ENCODE measurements at regions not wholly inside any gene's neighbourhood (a gene's known extent, or its start where the extent isn't known, plus 50 kb on each side); places are given as distances from the start of the nearest gene placed in this dataset.

GRCh38 chr7:57211428-57212100 lies 79.3 kb upstream of the ZNF479 start:
- Histone ChIP-seq H3K27me3 (ENCODE audit: low read depth, low read length) (no peaks in the 10 kb centered on the region), H3K9ac (ENCODE audit: low read length) (no peak overlapping the region), H3K4me1 (ENCODE audit: low read length) (no peaks in the 10 kb centered on the region), H3K9me3 (ENCODE audit: insufficient read depth, low read length) (no peaks in the 10 kb centered on the region), H3K4me3 (ENCODE audit: low read length) (no peak overlapping the region), H3K4me2 (ENCODE audit: low read length) (no peak overlapping the region), H3K79me2 (ENCODE audit: low read length) (no peaks in the 10 kb centered on the region), H2AFZ (ENCODE audit: low read depth, low read length) (no peak overlapping the region), H3K27ac (ENCODE audit: low read length) (no peak overlapping the region), H4K20me1 (ENCODE audit: insufficient read depth, low read length) (no peaks in the 10 kb centered on the region), H3K36me3 (replicated peaks; ENCODE audit: low read depth, low read length) (no peaks in the 10 kb centered on the region)
- no peak for TF ChIP-seq EZH2phosphoT487 (IDR thresholded peaks at IDR 0.05; ENCODE audit: low read depth)
- no peak for TF ChIP-seq CTCF (IDR thresholded peaks at IDR 0.05; ENCODE audit: low read depth, low read length)

- Histone ChIP-seq H3K9me3 (ENCODE audit: insufficient read depth, low read length) (no peaks in the 10 kb centered on the region), H3K4me1 (ENCODE audit: low read length) (no peaks in the 10 kb centered on the region), H4K20me1 (ENCODE audit: insufficient read depth, low read length) (no peaks in the 10 kb centered on the region), H3K79me2 (ENCODE audit: low read length) (no peaks in the 10 kb centered on the region), H3K27me3 (ENCODE audit: low read depth, low read length) (no peaks in the 10 kb centered on the region), H3K36me3 (replicated peaks; ENCODE audit: low read depth, low read length) (no peaks in the 10 kb centered on the region), H3K27ac (ENCODE audit: low read length) (no peak overlapping the region), H3K4me3 (ENCODE audit: low read length) (no peak overlapping the region), H3K4me2 (ENCODE audit: low read length) (no peak overlapping the region), H3K9ac (ENCODE audit: low read length) (no peak overlapping the region), H2AFZ (ENCODE audit: low read depth, low read length) (no peak overlapping the region)
- TF ChIP-seq CTCF (IDR thresholded peaks at IDR 0.05; ENCODE audit: low read depth, low read length) (no peak), EZH2phosphoT487 (IDR thresholded peaks at IDR 0.05; ENCODE audit: low read depth) (no peak)
Observed at GRCh38 chr7:57215423-57215822, 83.2 kb upstream of the ZNF479 start.

GRCh38 chr7:57216340-57216739 lies 84.1 kb upstream of the ZNF479 start:
- no peak overlapping the region for H2AFZ ChIP-seq (ENCODE audit: low read depth, low read length)
- H3K4me3 ChIP-seq (ENCODE audit: low read length), result no peak overlapping the region
- no peaks in the 10 kb centered on the region for H3K79me2 ChIP-seq (ENCODE audit: low read length)
- H3K36me3 ChIP-seq (replicated peaks; ENCODE audit: low read depth, low read length), result no peaks in the 10 kb centered on the region
- H3K27ac ChIP-seq (ENCODE audit: low read length), result no peak overlapping the region
- H3K9ac ChIP-seq (ENCODE audit: low read length), result no peak overlapping the region
- no peak for TF ChIP-seq EZH2phosphoT487 (IDR thresholded peaks at IDR 0.05; ENCODE audit: low read depth)
- no peak for TF ChIP-seq CTCF (IDR thresholded peaks at IDR 0.05; ENCODE audit: low read depth, low read length)
- no peaks in the 10 kb centered on the region for H3K9me3 ChIP-seq (ENCODE audit: insufficient read depth, low read length)
- H4K20me1 ChIP-seq (ENCODE audit: insufficient read depth, low read length), result no peaks in the 10 kb centered on the region
- H3K4me2 ChIP-seq (ENCODE audit: low read length), result no peak overlapping the region
- H3K27me3 ChIP-seq (ENCODE audit: low read depth, low read length), result no peaks in the 10 kb centered on the region
- H3K4me1 ChIP-seq (ENCODE audit: low read length), result no peaks in the 10 kb centered on the region

- no peaks in the 10 kb centered on the region for H3K27me3 ChIP-seq (ENCODE audit: low read depth, low read length)
- H3K36me3 ChIP-seq (replicated peaks; ENCODE audit: low read depth, low read length), result no peaks in the 10 kb centered on the region
- H4K20me1 ChIP-seq (ENCODE audit: insufficient read depth, low read length), result no peaks in the 10 kb centered on the region
- TF ChIP-seq EZH2phosphoT487 (IDR thresholded peaks at IDR 0.05; ENCODE audit: low read depth) (no peak), CTCF (IDR thresholded peaks at IDR 0.05; ENCODE audit: low read depth, low read length) (no peak)
- no peak overlapping the region for H3K4me2 ChIP-seq (ENCODE audit: low read length)
- no peak overlapping the region for H3K4me3 ChIP-seq (ENCODE audit: low read length)
- no peaks in the 10 kb centered on the region for H3K4me1 ChIP-seq (ENCODE audit: low read length)
- no peak overlapping the region for H3K9ac ChIP-seq (ENCODE audit: low read length)
- H3K79me2 ChIP-seq (ENCODE audit: low read length), result no peaks in the 10 kb centered on the region
- H3K9me3 ChIP-seq (ENCODE audit: insufficient read depth, low read length), result no peaks in the 10 kb centered on the region
- no peak overlapping the region for H3K27ac ChIP-seq (ENCODE audit: low read length)
- no peak overlapping the region for H2AFZ ChIP-seq (ENCODE audit: low read depth, low read length)
Observed at GRCh38 chr7:57218196-57218716, 86.0 kb upstream of the ZNF479 start.

All from OCI-LY3 (cell line).